ENCODE measurements at regions not wholly inside any gene's neighbourhood (a gene's known extent, or its start where the extent isn't known, plus 50 kb on each side); places are given as distances from the start of the nearest gene placed in this dataset.

DNA sequence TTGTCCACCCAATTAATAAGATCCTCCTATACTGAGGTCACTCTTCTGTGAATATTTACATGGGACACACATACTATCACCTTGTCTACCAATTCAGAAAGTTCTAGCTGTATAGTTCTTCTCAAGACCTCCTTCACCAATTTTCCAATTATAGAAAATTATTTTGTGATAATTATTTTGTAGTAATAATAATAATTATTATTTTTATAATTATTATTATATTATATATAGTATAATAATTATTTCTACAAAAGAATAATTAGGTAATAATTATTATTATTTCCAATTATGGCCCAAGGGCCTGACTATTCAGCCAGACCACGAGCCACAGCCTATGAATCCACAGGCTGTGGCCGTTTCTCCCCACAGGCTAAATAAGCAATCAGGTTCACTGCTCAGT is 164.1 kb upstream of the IGSF21 start:
- TF ChIP-seq POLR2AphosphoS5 (IDR thresholded peaks at IDR 0.05; ENCODE audit: low read depth, low read length) = no peak
- TF ChIP-seq SIN3A (IDR thresholded peaks at IDR 0.05; ENCODE audit: borderline replicate concordance, insufficient read depth, low read length) = no peak
- TF ChIP-seq, protein P1, sequence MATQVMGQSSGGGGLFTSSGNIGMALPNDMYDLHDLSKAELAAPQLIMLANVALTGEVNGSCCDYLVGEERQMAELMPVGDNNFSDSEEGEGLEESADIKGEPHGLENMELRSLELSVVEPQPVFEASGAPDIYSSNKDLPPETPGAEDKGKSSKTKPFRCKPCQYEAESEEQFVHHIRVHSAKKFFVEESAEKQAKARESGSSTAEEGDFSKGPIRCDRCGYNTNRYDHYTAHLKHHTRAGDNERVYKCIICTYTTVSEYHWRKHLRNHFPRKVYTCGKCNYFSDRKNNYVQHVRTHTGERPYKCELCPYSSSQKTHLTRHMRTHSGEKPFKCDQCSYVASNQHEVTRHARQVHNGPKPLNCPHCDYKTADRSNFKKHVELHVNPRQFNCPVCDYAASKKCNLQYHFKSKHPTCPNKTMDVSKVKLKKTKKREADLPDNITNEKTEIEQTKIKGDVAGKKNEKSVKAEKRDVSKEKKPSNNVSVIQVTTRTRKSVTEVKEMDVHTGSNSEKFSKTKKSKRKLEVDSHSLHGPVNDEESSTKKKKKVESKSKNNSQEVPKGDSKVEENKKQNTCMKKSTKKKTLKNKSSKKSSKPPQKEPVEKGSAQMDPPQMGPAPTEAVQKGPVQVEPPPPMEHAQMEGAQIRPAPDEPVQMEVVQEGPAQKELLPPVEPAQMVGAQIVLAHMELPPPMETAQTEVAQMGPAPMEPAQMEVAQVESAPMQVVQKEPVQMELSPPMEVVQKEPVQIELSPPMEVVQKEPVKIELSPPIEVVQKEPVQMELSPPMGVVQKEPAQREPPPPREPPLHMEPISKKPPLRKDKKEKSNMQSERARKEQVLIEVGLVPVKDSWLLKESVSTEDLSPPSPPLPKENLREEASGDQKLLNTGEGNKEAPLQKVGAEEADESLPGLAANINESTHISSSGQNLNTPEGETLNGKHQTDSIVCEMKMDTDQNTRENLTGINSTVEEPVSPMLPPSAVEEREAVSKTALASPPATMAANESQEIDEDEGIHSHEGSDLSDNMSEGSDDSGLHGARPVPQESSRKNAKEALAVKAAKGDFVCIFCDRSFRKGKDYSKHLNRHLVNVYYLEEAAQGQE (IDR thresholded peaks at IDR 0.05; ENCODE audit: insufficient read depth in 1 of 2, low read depth in 2 of 2, low read length in 2 of 2) = no peak
- TF ChIP-seq TAF1 (IDR thresholded peaks at IDR 0.05; ENCODE audit: borderline replicate concordance, insufficient read depth, low read length) = no peak
- no peak for TF ChIP-seq FOXP2 (optimal IDR thresholded peaks at IDR 0.05; ENCODE audit: borderline replicate concordance, extremely low read depth, extremely low read length, insufficient read depth)

GRCh38 chr1:17944646-17945045 is 163.0 kb upstream of the IGSF21 start:
- TF ChIP-seq, protein P1 (IDR thresholded peaks at IDR 0.05; ENCODE audit: insufficient read depth in 1 of 2, low read depth in 2 of 2, low read length in 2 of 2) = no peak
- no peak for TF ChIP-seq FOXP2 (optimal IDR thresholded peaks at IDR 0.05; ENCODE audit: borderline replicate concordance, extremely low read depth, extremely low read length, insufficient read depth)

GRCh38 chr1:17946434-17946833 is 161.2 kb upstream of the IGSF21 start:
- TF ChIP-seq SIN3A (IDR thresholded peaks at IDR 0.05; ENCODE audit: borderline replicate concordance, insufficient read depth, low read length) (no peak), FOXP2 (optimal IDR thresholded peaks at IDR 0.05; ENCODE audit: borderline replicate concordance, extremely low read depth, extremely low read length, insufficient read depth) (no peak), POLR2AphosphoS5 (IDR thresholded peaks at IDR 0.05; ENCODE audit: low read depth, low read length) (no peak), TAF1 (IDR thresholded peaks at IDR 0.05; ENCODE audit: borderline replicate concordance, insufficient read depth, low read length) (no peak)
- TF ChIP-seq, protein P1 (IDR thresholded peaks at IDR 0.05; ENCODE audit: insufficient read depth in 1 of 2, low read depth in 2 of 2, low read length in 2 of 2) = no peak

GRCh38 chr1:17948594-17948993 is 159.0 kb upstream of the IGSF21 start:
- TF ChIP-seq, protein P1 (IDR thresholded peaks at IDR 0.05; ENCODE audit: insufficient read depth in 1 of 2, low read depth in 2 of 2, low read length in 2 of 2) = no peak
- TF ChIP-seq FOXP2 (optimal IDR thresholded peaks at IDR 0.05; ENCODE audit: borderline replicate concordance, extremely low read depth, extremely low read length, insufficient read depth) = no peak
- no peak for TF ChIP-seq SIN3A (IDR thresholded peaks at IDR 0.05; ENCODE audit: borderline replicate concordance, insufficient read depth, low read length)
- no peak for TF ChIP-seq POLR2AphosphoS5 (IDR thresholded peaks at IDR 0.05; ENCODE audit: low read depth, low read length)
- TF ChIP-seq TAF1 (IDR thresholded peaks at IDR 0.05; ENCODE audit: borderline replicate concordance, insufficient read depth, low read length) = no peak

GRCh38 chr1:17949511-17949910 is 158.1 kb upstream of the IGSF21 start:
- TF ChIP-seq POLR2AphosphoS5 (IDR thresholded peaks at IDR 0.05; ENCODE audit: low read depth, low read length) (no peak), TAF1 (IDR thresholded peaks at IDR 0.05; ENCODE audit: borderline replicate concordance, insufficient read depth, low read length) (no peak), FOXP2 (optimal IDR thresholded peaks at IDR 0.05; ENCODE audit: borderline replicate concordance, extremely low read depth, extremely low read length, insufficient read depth) (no peak), SIN3A (IDR thresholded peaks at IDR 0.05; ENCODE audit: borderline replicate concordance, insufficient read depth, low read length) (no peak)
- TF ChIP-seq, protein P1 (IDR thresholded peaks at IDR 0.05; ENCODE audit: insufficient read depth in 1 of 2, low read depth in 2 of 2, low read length in 2 of 2) = no peak
